Loucy (cell line): ENCODE measurements at regions not wholly inside any gene's neighbourhood (a gene's known extent, or its start where the extent isn't known, plus 50 kb on each side); places are given as distances from the start of the nearest gene placed in this dataset.
"Not testable (repeated sequence)": the region's sequence is repeated elsewhere in the genome, so short reads cannot be mapped to it uniquely, and the experiment has no call there.

Source experiments
- H2AFZ ChIP-seq: fragments of 200-600 bp; sonication (generic); 2 replicates; pipeline ENCODE4 v1.6.0; 2016; ENCODE audit warnings: antibody characterized with exemption, mild to moderate bottlenecking, low read length, moderate library complexity
- H3F3A ChIP-seq: fragments of 200-600 bp; 2 replicates; pipeline ENCODE4 v1.6.0; 2016; ENCODE audit warnings: antibody characterized with exemption, low read depth, mild to moderate bottlenecking
- H3K27me3 ChIP-seq: fragments of 200-600 bp; sonication (generic); 2 replicates; pipeline ENCODE4 v1.6.1; 2014; ENCODE audit warnings: low read length, mild to moderate bottlenecking; ENCODE audit not compliant: insufficient read depth, poor library complexity, severe bottlenecking
- H3K36me3 ChIP-seq: fragments of 200-600 bp; sonication (generic); 2 replicates; pipeline ENCODE4 v1.6.1; 2016; ENCODE audit warnings: low read length; ENCODE audit not compliant: insufficient read depth
- H3K4me1 ChIP-seq: fragments of 200-600 bp; sonication (generic); 2 replicates; pipeline ENCODE4 v1.5.1; 2014; ENCODE audit warnings: low read length, mild to moderate bottlenecking; ENCODE audit not compliant: insufficient read depth, poor library complexity, severe bottlenecking
- H3K4me2 ChIP-seq: fragments of 200-600 bp; sonication (generic); 2 replicates; pipeline ENCODE4 v1.6.0; 2014; ENCODE audit warnings: antibody characterized with exemption, low read length, low read depth, mild to moderate bottlenecking; ENCODE audit not compliant: poor library complexity, severe bottlenecking
- H3K4me3 ChIP-seq: fragments of 200-600 bp; sonication (generic); 2 replicates; pipeline ENCODE4 v1.5.1; 2014; ENCODE audit warnings: low read length, mild to moderate bottlenecking, mixed read lengths; ENCODE audit not compliant: poor library complexity, severe bottlenecking
- H3K79me2 ChIP-seq: fragments of 200-600 bp; sonication (generic); 2 replicates; pipeline ENCODE4 v1.6.1; 2014; ENCODE audit warnings: low read length; ENCODE audit not compliant: insufficient read depth
- H3K9ac ChIP-seq: fragments of 200-600 bp; sonication (generic); 2 replicates; pipeline ENCODE4 v1.6.0; 2014; ENCODE audit warnings: mild to moderate bottlenecking, low read depth, low read length, moderate library complexity; ENCODE audit not compliant: poor library complexity, severe bottlenecking
- H3K9me2 ChIP-seq: fragments of 200-600 bp; sonication (generic); replicated peaks from 2 replicates; pipeline ENCODE4 v1.6.1; 2016; ENCODE audit warnings: low read depth, low read length, mixed read lengths
- H3K9me3 ChIP-seq: fragments of 200-600 bp; sonication (generic); 2 replicates; pipeline ENCODE4 v1.6.1; 2014; ENCODE audit warnings: mild to moderate bottlenecking, antibody characterized with exemption, low read length, low read depth; ENCODE audit not compliant: insufficient read depth
- H4K20me1 ChIP-seq: fragments of 200-600 bp; sonication (generic); 2 replicates; pipeline ENCODE4 v1.6.0; 2014; ENCODE audit warnings: antibody characterized with exemption, low read length, mild to moderate bottlenecking; ENCODE audit not compliant: insufficient read depth, poor library complexity, severe bottlenecking
- CTCF ChIP-seq: fragments of 200-600 bp; sonication (generic); conservative IDR thresholded peaks from 2 replicates; pipeline ENCODE4 v1.5.1; 2014; ENCODE audit warnings: mild to moderate bottlenecking, antibody characterized with exemption, low read length
- EZH2phosphoT487 ChIP-seq: fragments of 200-600 bp; IDR thresholded peaks from 2 replicates; pipeline ENCODE4 v1.6.1; 2018; ENCODE audit warnings: antibody characterized with exemption, mild to moderate bottlenecking, moderate library complexity, borderline replicate concordance

DNA sequence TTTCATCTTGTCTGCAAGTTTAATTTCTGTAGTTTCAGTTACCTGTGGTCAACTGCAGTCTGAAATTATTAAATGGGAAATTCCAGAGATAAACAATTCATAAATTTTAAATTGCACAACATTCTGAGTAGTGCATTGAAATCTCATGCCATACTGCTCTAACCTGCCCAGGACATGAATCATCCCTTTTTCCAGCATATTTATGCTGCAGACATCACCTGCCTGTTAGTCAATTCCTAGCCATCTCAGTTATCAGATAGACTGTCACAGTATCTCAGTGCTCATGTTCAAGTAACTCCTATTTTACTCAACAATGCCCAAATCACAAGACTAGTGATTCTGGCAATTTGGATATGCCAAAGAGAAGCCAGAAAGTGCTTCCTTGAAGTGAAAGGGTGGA is 223.0 kb upstream of the GRIA1 start:
- TF ChIP-seq EZH2phosphoT487 (no peak), CTCF (no peak)
- H3K27me3 ChIP-seq, result no peaks in the 10 kb centered on the region
- no peaks in the 10 kb centered on the region for H3K4me1 ChIP-seq
- no peaks in the 10 kb centered on the region for H3K9me2 ChIP-seq
- H3K9ac ChIP-seq, result no peak overlapping the region
- no peaks in the 10 kb centered on the region for H3K79me2 ChIP-seq
- H3K4me3 ChIP-seq, result no peak overlapping the region
- no peaks in the 10 kb centered on the region for H4K20me1 ChIP-seq
- no peaks in the 10 kb centered on the region for H3K9me3 ChIP-seq
- H2AFZ ChIP-seq, result no peak overlapping the region
- H3K4me2 ChIP-seq, result no peak overlapping the region
- H3K36me3 ChIP-seq, result no peaks in the 10 kb centered on the region
- H3F3A ChIP-seq, result no peaks in the 10 kb centered on the region

DNA sequence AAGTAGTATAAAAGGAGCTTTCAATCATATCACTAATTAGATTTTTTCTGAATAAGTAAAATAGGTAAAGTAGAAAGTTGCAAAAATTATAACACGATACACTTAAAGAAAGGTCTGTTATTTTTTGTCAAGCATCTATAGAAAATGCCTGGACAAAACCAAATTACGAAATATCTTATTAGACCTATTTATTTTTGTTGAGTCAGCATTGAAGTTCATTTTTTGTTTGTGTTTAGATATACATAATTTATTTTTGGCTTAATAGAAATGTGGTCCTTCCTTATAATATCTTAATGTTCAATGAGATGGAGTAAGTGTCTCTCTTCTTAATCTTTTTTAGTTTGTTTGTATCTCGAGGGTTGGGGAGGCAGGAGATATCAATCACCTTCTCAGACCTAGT is 214.8 kb upstream of the GRIA1 start:
- no peaks in the 10 kb centered on the region for H3K79me2 ChIP-seq
- no peak overlapping the region for H3K4me2 ChIP-seq
- no peaks in the 10 kb centered on the region for H4K20me1 ChIP-seq
- no peaks in the 10 kb centered on the region for H3F3A ChIP-seq
- no peak for TF ChIP-seq CTCF
- no peak for TF ChIP-seq EZH2phosphoT487
- no peaks in the 10 kb centered on the region for H3K9me3 ChIP-seq
- no peaks in the 10 kb centered on the region for H3K27me3 ChIP-seq
- H3K4me3 ChIP-seq, result no peak overlapping the region
- H3K9ac ChIP-seq, result no peak overlapping the region
- no peaks in the 10 kb centered on the region for H3K4me1 ChIP-seq
- H3K36me3 ChIP-seq, result no peaks in the 10 kb centered on the region
- H2AFZ ChIP-seq, result no peak overlapping the region
- no peaks in the 10 kb centered on the region for H3K9me2 ChIP-seq

DNA sequence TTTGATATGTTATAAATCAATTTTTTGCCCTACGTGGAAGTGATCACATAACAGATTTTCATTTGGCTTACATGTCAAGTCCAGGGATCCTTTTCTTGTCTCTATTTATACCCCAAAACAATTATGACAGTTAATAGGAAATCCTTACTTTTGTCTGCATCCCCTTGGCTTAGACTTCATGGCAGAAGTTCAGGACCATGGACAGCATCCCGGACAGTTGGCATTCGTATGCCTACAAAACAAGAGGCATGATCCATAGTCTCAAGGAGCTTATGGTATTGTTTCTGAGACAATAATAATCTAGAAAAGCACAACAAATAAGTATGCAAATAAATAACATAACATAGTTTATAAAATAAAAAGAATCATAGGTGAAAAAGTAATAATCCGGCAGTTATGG is 214.3 kb upstream of the GRIA1 start:
- Histone ChIP-seq H3K9me2 (no peaks in the 10 kb centered on the region), H2AFZ (no peak overlapping the region), H3K9me3 (no peaks in the 10 kb centered on the region), H3K4me3 (no peak overlapping the region), H3K9ac (no peak overlapping the region), H3K4me2 (no peak overlapping the region), H3K36me3 (no peaks in the 10 kb centered on the region), H4K20me1 (no peaks in the 10 kb centered on the region), H3K79me2 (no peaks in the 10 kb centered on the region), H3K4me1 (no peaks in the 10 kb centered on the region), H3F3A (no peaks in the 10 kb centered on the region), H3K27me3 (no peaks in the 10 kb centered on the region)
- no peak for TF ChIP-seq CTCF
- TF ChIP-seq EZH2phosphoT487, result no peak

DNA sequence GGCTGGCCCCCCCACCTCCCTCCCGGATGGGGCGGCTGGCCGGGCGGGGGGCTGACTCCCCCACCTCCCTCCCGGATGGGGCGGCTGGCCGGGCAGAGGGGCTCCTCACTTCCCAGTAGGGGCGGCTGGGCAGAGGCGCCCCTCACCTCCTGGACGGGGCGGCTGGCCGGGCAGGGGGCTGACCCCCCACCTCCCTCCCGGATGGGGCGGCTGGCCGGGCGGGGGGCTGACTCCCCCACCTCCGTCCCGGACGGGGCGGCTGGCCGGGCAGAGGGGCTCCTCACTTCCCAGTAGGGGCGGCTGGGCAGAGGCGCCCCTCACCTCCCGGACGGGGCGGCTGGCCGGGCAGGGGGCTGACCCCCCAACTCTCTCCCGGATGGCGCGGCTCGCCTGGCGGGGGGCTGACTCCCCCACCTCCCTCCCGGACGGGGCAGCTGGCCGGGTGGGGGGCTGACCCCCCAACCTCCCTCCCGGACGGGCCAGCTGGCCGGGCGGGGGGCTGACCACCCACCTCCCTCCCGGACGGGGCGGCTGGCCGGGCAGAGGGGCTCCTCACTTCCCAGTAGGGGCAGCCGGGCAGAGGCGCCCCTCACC is 194.1 kb upstream of the GRIA1 start:
- H3K79me2 ChIP-seq, H4K20me1 ChIP-seq, H3K36me3 ChIP-seq, H3K9ac ChIP-seq, H3K27me3 ChIP-seq, H2AFZ ChIP-seq, H3K9me2 ChIP-seq, H3K4me2 ChIP-seq, H3K9me3 ChIP-seq, H3K4me1 ChIP-seq, H3K4me3 ChIP-seq, H3F3A ChIP-seq: not testable (repeated sequence)
